H1 (cell line): ENCODE measurements at regions not wholly inside any gene's neighbourhood (a gene's known extent, or its start where the extent isn't known, plus 50 kb on each side); places are given as distances from the start of the nearest gene placed in this dataset.

ENCODE experiments used
- CTCF ChIA-PET: fragments of 300-600 bp; sonication (Branson Sonifier 250); formaldehyde crosslinking; loops from one replicate; lab custom pipeline; 2021; ENCODE audit not compliant: partially characterized antibody; lab: Charles Lee
- POLR2A ChIA-PET: fragments of 300-600 bp; sonication (Branson Sonifier 250); formaldehyde crosslinking; loops from one replicate; lab custom pipeline; 2021; ENCODE audit warnings: inconsistent platforms; ENCODE audit not compliant: partially characterized antibody; lab: Charles Lee
- DNase-seq, 2 experiments: peaks; one replicate each; pipeline versions ENCODE4 v3.0.0 to v3.0.0-alpha.2; 2010 to 2022; ENCODE audit warnings: low spot score in 2 of 2, low read depth in 1 of 2, mixed read lengths in 1 of 2
- FAIRE-seq: peaks from 2 replicates; lab custom pipeline; 2011; peaks lifted over from hg19 to GRCh38; lab: Jason Lieb, UNC
- H2AFZ ChIP-seq: 2 replicates; pipeline ENCODE4 v1.8.1; 2012; ENCODE audit warnings: low read length, inconsistent platforms
- H2AK5ac ChIP-seq: 2 replicates; pipeline ENCODE4 v1.6.1; 2013; ENCODE audit warnings: low read depth, low read length
- H2BK120ac ChIP-seq: replicated peaks from 2 replicates; pipeline ENCODE3; 2013; ENCODE audit warnings: low read depth, low read length, inconsistent platforms
- H2BK12ac ChIP-seq: 2 replicates; pipeline ENCODE4 v1.6.1; 2013; ENCODE audit warnings: low read depth, low read length
- H2BK15ac ChIP-seq: 2 replicates; pipeline ENCODE4 v1.6.1; 2013; ENCODE audit warnings: low read length
- H2BK20ac ChIP-seq: 2 replicates; pipeline ENCODE4 v1.6.1; 2013; ENCODE audit warnings: low read length
- H2BK5ac ChIP-seq: 2 replicates; pipeline ENCODE4 v1.6.1; 2013; ENCODE audit warnings: low read depth, low read length
- H3K14ac ChIP-seq: 2 replicates; pipeline ENCODE4 v1.6.1; 2013; ENCODE audit warnings: inconsistent platforms; ENCODE audit not compliant: insufficient read length
- H3K18ac ChIP-seq: 2 replicates; pipeline ENCODE4 v1.6.1; 2013; ENCODE audit warnings: low read length; ENCODE audit errors: extremely low read depth
- H3K23ac ChIP-seq: 2 replicates; pipeline ENCODE4 v1.6.1; 2013; ENCODE audit warnings: inconsistent platforms; ENCODE audit not compliant: insufficient read length
- H3K23me2 ChIP-seq: 2 replicates; pipeline ENCODE4 v1.6.1; 2013; ENCODE audit warnings: low read depth, low read length
- H3K27ac ChIP-seq: 2 replicates; pipeline ENCODE4 v1.6.1; 2011; ENCODE audit warnings: low read depth, low read length, inconsistent platforms
- H3K27me3 ChIP-seq, 4 experiments: replicated peaks in 1 of 4; 1 replicate in 1 of 4; 2 replicates in 3 of 4; pipeline versions ENCODE4 v1.6.1 to v1.8.1; 2011 to 2013; ENCODE audit warnings: low read length in 3 of 4, mild to moderate bottlenecking in 3 of 4, inconsistent platforms in 2 of 4, mixed read lengths in 2 of 4, moderate library complexity in 1 of 4; ENCODE audit not compliant: control insufficient read depth in 3 of 4, insufficient read depth in 3 of 4; ENCODE audit errors: extremely low read depth in 1 of 4
- H3K36me3 ChIP-seq, 4 experiments: 2 replicates each; pipeline versions ENCODE4 v1.6.1 to v1.8.1; 2011 to 2013; ENCODE audit warnings: mild to moderate bottlenecking in 4 of 4, low read length in 3 of 4, moderate library complexity in 2 of 4, control low read depth in 1 of 4, inconsistent platforms in 1 of 4; ENCODE audit not compliant: insufficient read depth in 4 of 4, control insufficient read depth in 2 of 4
- H3K4ac ChIP-seq: replicated peaks from 2 replicates; pipeline ENCODE3; 2013; ENCODE audit warnings: low read length, low read depth, mixed read lengths, inconsistent platforms; ENCODE audit not compliant: insufficient read length
- H3K4me1 ChIP-seq, 4 experiments: replicated peaks in 1 of 4; 1 replicate in 1 of 4; 2 replicates in 3 of 4; pipeline versions ENCODE4 v1.6.1 to v1.8.1; 2011 to 2013; ENCODE audit warnings: low read length in 3 of 4, inconsistent platforms in 2 of 4, mixed read lengths in 1 of 4; ENCODE audit not compliant: insufficient read depth in 4 of 4, control insufficient read depth in 3 of 4
- H3K4me2 ChIP-seq, 2 experiments: 2 replicates each; pipeline versions ENCODE4 v1.6.1 to v1.8.1; 2011 to 2013; ENCODE audit warnings: low read depth in 2 of 2, low read length in 2 of 2, control low read depth in 1 of 2, inconsistent platforms in 1 of 2, mild to moderate bottlenecking in 1 of 2; ENCODE audit not compliant: insufficient read depth in 1 of 2
- H3K4me3 ChIP-seq, 4 experiments: fragments of 200-600, 300-600 bp in 1 of 4; sonication (generic), shearing (Covaris generic), sonication (Bioruptor Twin) in 1 of 4; 2 replicates each; pipeline versions ENCODE4 v1.5.1 to v1.8.1; 2011 to 2016; ENCODE audit warnings: low read length in 4 of 4, low read depth in 3 of 4, control low read depth in 2 of 4, inconsistent platforms in 2 of 4, mild to moderate bottlenecking in 2 of 4, mixed read lengths in 1 of 4, moderate library complexity in 1 of 4; ENCODE audit not compliant: insufficient read depth in 2 of 4; ENCODE audit errors: extremely low read depth in 1 of 4
- H3K56ac ChIP-seq: replicated peaks from 2 replicates; pipeline ENCODE3; 2013; ENCODE audit warnings: low read depth, mild to moderate bottlenecking, mixed read lengths, low read length, inconsistent platforms; ENCODE audit not compliant: insufficient read length
- H3K79me1 ChIP-seq: 2 replicates; pipeline ENCODE4 v1.6.1; 2013; ENCODE audit warnings: low read depth, low read length, control low read depth
- H3K79me2 ChIP-seq, 2 experiments: 2 replicates each; pipeline versions ENCODE4 v1.6.1 to v1.8.1; 2012 to 2013; ENCODE audit warnings: low read length in 2 of 2, mild to moderate bottlenecking in 2 of 2, inconsistent platforms in 1 of 2; ENCODE audit not compliant: insufficient read depth in 2 of 2, control insufficient read depth in 1 of 2
- H3K9ac ChIP-seq, 4 experiments: replicated peaks in 1 of 4; 1 replicate in 1 of 4; 2 replicates in 3 of 4; pipeline versions ENCODE4 v1.6.1 to v1.8.1; 2011 to 2013; ENCODE audit warnings: low read depth in 3 of 4, low read length in 3 of 4, control low read depth in 2 of 4, mild to moderate bottlenecking in 2 of 4, moderate library complexity in 2 of 4, inconsistent platforms in 1 of 4; ENCODE audit errors: extremely low read depth in 1 of 4
- H3K9me3 ChIP-seq, 2 experiments: 2 replicates each; pipeline versions ENCODE4 v1.6.1 to v1.8.1; 2012 to 2013; ENCODE audit warnings: mild to moderate bottlenecking in 2 of 2, moderate library complexity in 2 of 2, control low read depth in 1 of 2, inconsistent platforms in 1 of 2, low read depth in 1 of 2, low read length in 1 of 2, mixed read lengths in 1 of 2; ENCODE audit not compliant: insufficient read depth in 2 of 2
- H4K20me1 ChIP-seq, 2 experiments: replicated peaks in 1 of 2; 2 replicates each; pipeline versions ENCODE3 to v1.8.1; 2011 to 2013; ENCODE audit warnings: inconsistent platforms in 2 of 2, low read length in 2 of 2, mild to moderate bottlenecking in 1 of 2; ENCODE audit not compliant: insufficient read depth in 2 of 2, control insufficient read depth in 1 of 2
- H4K5ac ChIP-seq: 2 replicates; pipeline ENCODE4 v1.6.1; 2013; ENCODE audit warnings: low read length, low read depth, mixed read lengths, inconsistent platforms; ENCODE audit not compliant: insufficient read length
- H4K8ac ChIP-seq: 2 replicates; pipeline ENCODE4 v1.8.0; 2013; ENCODE audit warnings: mild to moderate bottlenecking, moderate library complexity, low read length, inconsistent platforms; ENCODE audit not compliant: insufficient read depth; ENCODE audit errors: extremely low read depth
- H4K91ac ChIP-seq: replicated peaks from 2 replicates; pipeline ENCODE3; 2013; ENCODE audit warnings: low read length, mixed read lengths, inconsistent platforms; ENCODE audit not compliant: insufficient read length
- ASH2L ChIP-seq: fragments of 200-600, 300-600 bp; sonication (generic); IDR thresholded peaks from one replicate; pipeline ENCODE4 v1.7.1; 2017; ENCODE audit warnings: low read length
- BRCA1 ChIP-seq: IDR thresholded peaks from 2 replicates; pipeline ENCODE4 v1.6.1; 2012; ENCODE audit warnings: low read depth, low read length, improper control_type of control experiment
- FOSL1 ChIP-seq: IDR thresholded peaks from 2 replicates; pipeline ENCODE4 v1.6.1; 2011; ENCODE audit warnings: mild to moderate bottlenecking, low read depth, low read length, moderate library complexity; ENCODE audit not compliant: insufficient read depth
- MAFK ChIP-seq: IDR thresholded peaks from 2 replicates; pipeline ENCODE4 v1.6.1; 2012; ENCODE audit warnings: low read depth, mild to moderate bottlenecking, improper control_type of control experiment, low read length
- POLR2A ChIP-seq, 2 experiments: IDR thresholded peaks; 1 replicate in 1 of 2; 2 replicates in 1 of 2; pipeline ENCODE4 v1.6.1; 2011; ENCODE audit warnings: low read depth in 2 of 2, low read length in 2 of 2, mild to moderate bottlenecking in 2 of 2; ENCODE audit errors: control extremely low read depth in 1 of 2
- POU5F1 ChIP-seq: IDR thresholded peaks from 2 replicates; pipeline ENCODE4 v1.6.1; 2011; ENCODE audit warnings: low read depth, mild to moderate bottlenecking, low read length, moderate library complexity
- RFX5 ChIP-seq: IDR thresholded peaks from 2 replicates; pipeline ENCODE4 v1.6.1; 2011; ENCODE audit warnings: low read depth, low read length, improper control_type of control experiment, borderline replicate concordance
- SIRT6 ChIP-seq: IDR thresholded peaks from one replicate; pipeline ENCODE4 v1.7.1; 2012; ENCODE audit warnings: low read length, inconsistent platforms
- SP2 ChIP-seq: IDR thresholded peaks from 2 replicates; pipeline ENCODE4 v1.6.1; 2012; ENCODE audit warnings: mild to moderate bottlenecking, low read length, inconsistent platforms
- TCF12 ChIP-seq: IDR thresholded peaks from 2 replicates; pipeline ENCODE4 v1.6.1; 2011; ENCODE audit warnings: low read depth, mild to moderate bottlenecking, low read length
- WGBS, 2 experiments: shearing (Covaris generic) in 1 of 2; methylation state at CpG; one replicate each; pipeline versions ENCODE4 v1.1.6 to v1.1.7; 2013 to 2015; ENCODE audit warnings: low lambda C conversion rate in 2 of 2, mixed read lengths in 2 of 2, inconsistent platforms in 1 of 2, low coverage in 1 of 2, missing lambda C conversion rate in 1 of 2; ENCODE audit not compliant: insufficient replicate concordance in 2 of 2, insufficient coverage in 1 of 2, insufficient read length in 1 of 2; ENCODE audit errors: extremely low coverage in 1 of 2, missing lambda C conversion rate in 1 of 2; 5-methylcytosine and 5-hydroxymethylcytosine counted together

DNA sequence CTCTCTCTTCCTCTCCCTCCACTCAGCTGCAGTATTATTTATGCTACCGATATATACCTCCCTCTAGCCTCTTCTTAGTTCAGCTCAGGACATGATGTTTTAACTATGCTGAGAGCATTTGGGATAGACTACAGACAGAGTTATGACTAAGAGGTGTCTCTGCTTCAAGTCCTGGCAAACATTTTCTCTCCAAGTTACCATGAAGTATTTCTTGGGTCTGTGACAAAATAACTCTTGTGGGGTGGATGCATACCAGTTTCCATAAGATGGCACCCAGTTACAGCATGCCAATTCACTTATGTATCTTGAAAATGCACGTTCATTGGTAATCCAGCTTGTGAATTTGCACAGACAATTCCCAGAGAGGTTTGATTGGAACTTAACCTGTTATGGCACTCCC, 737.6 kb downstream of the SLC4A3 start:
- H4K91ac ChIP-seq = no peak overlapping the region
- 91% methylated on average over 2 of the region's 2 CpGs; no CpG with 5 or more reads in 1 of the 2 experiments for WGBS, 2 experiments
- no peaks in the 10 kb centered on the region for H3K36me3 ChIP-seq
- no peak overlapping the region for H2BK20ac ChIP-seq
- no peak overlapping the region for H3K27ac ChIP-seq
- H2BK5ac ChIP-seq = no peak overlapping the region
- no peak overlapping the region for H2AK5ac ChIP-seq
- no peak overlapping the region for H2BK12ac ChIP-seq
- H3K4ac ChIP-seq = no peak overlapping the region
- H3K4me1 ChIP-seq = no peaks in the 10 kb centered on the region
- H4K5ac ChIP-seq = no peak overlapping the region
- H3K4me2 ChIP-seq = no peak overlapping the region
- no peak overlapping the region for H3K4me3 ChIP-seq
- DNase-seq (no peak), FAIRE-seq (no peak)
- no peak overlapping the region for H3K23ac ChIP-seq
- no peak overlapping the region for H3K9ac ChIP-seq
- no peaks in the 10 kb centered on the region for H3K79me2 ChIP-seq
- H2AFZ ChIP-seq = no peak overlapping the region
- no peaks in the 10 kb centered on the region for H3K79me1 ChIP-seq
- TF ChIP-seq ASH2L = no peak
- TF ChIP-seq MAFK = no peak
- TF ChIP-seq POLR2A (IDR thresholded peaks at IDR 0.05; ENCODE audit: control extremely low read depth in 1 of 2, low read depth in 2 of 2, low read length in 2 of 2) = no peak
- no peak for TF ChIP-seq SIRT6
- no peak for TF ChIP-seq TCF12
- no peak for TF ChIP-seq BRCA1
- no peak for TF ChIP-seq SP2
- no peak for TF ChIP-seq POU5F1
- TF ChIP-seq FOSL1 = no peak
- no peak for TF ChIP-seq RFX5
- no peak overlapping the region for H3K18ac ChIP-seq
- H3K56ac ChIP-seq = no peak overlapping the region
- no peaks in the 10 kb centered on the region for H3K27me3 ChIP-seq
- no peak overlapping the region for H2BK15ac ChIP-seq
- H3K9me3 ChIP-seq = 0 out of 4 replicates have a peak, but pooled peaks cover 0 to 3% of the 10 kb centered on the region in 2 experiments
- CTCF ChIA-PET = no interaction called here
- H4K8ac ChIP-seq = no peak overlapping the region
- POLR2A ChIA-PET = no interaction called here
- H3K14ac ChIP-seq = no peak overlapping the region
- no peaks in the 10 kb centered on the region for H3K23me2 ChIP-seq
- H4K20me1 ChIP-seq = no peaks in the 10 kb centered on the region
- H2BK120ac ChIP-seq = no peak overlapping the region
